ENCODE measurements at regions not wholly inside any gene's neighbourhood (a gene's known extent, or its start where the extent isn't known, plus 50 kb on each side); places are given as distances from the start of the nearest gene placed in this dataset.

DNA sequence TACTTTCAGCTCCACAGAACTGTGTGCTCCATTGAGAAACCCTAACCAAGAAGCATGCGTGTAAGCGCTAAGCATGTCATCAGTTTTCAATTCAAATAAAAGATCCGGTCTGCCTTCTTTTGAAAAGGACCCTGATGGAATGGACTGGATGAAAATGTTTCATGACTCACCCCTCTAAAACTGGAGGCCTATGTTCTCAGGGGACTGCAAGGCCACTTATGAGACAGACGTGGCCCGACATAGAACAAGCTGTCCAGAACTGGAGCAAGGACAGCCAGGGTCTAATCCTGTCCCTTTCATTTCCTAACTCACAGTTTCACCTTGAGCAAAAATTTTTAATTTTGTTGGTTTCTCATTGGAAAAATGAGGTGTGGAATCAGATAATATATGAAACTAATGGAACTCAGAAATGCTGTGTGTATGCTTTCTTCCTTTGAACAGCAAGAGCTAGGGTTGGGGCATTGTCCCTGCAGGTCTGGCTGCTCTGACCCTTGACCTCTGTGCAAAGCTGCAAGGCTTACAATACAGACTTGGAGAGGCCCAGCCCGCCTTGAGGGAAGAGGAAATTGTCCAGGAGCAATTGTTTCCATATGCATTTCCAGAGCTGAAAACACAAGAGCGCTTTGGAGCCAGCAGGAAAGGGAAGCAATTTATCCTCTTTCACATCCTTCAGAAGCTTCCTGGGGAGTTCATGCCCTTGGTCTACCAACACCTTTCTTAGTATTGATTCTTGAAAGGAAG lies 553.4 kb upstream of the KLF12 start:
- Mint-ChIP-seq H3K36me3 (peaks cover 16% of the 10 kb centered on the region), H3K4me1 (ENCODE audit: low read depth) (no peaks in the 10 kb centered on the region), H3K27ac (no peak overlapping the region), H3K27me3 (peaks cover 2% of the 10 kb centered on the region), H3K9me3 (ENCODE audit: low read depth) (peaks cover 14% of the 10 kb centered on the region), H3K4me3 (no peak overlapping the region)

DNA sequence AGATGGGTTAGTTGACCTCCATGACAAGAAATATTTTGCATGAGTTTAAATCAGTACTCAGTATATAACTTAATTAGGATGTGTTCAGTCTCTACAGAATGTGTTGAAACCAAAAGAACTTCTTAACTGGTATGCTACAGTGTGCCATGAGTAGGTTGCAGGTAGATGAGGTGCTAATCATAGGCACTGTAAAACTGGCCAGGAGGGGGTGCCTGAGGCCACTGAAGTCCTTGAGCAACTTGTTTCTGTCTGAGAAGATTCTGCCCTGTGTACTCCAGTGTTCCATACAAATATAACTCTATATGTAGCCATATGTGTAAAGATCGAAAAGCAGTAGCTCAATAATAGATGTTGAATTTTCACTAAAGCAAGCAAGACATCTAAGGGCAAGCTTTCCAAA lies 549.2 kb upstream of the KLF12 start:
- Mint-ChIP-seq H3K36me3 (peaks cover 16% of the 10 kb centered on the region), H3K9me3 (ENCODE audit: low read depth) (peaks cover 14% of the 10 kb centered on the region), H3K4me1 (ENCODE audit: low read depth) (no peaks in the 10 kb centered on the region), H3K27me3 (peaks cover 2% of the 10 kb centered on the region), H3K4me3 (no peak overlapping the region), H3K27ac (no peak overlapping the region)

DNA sequence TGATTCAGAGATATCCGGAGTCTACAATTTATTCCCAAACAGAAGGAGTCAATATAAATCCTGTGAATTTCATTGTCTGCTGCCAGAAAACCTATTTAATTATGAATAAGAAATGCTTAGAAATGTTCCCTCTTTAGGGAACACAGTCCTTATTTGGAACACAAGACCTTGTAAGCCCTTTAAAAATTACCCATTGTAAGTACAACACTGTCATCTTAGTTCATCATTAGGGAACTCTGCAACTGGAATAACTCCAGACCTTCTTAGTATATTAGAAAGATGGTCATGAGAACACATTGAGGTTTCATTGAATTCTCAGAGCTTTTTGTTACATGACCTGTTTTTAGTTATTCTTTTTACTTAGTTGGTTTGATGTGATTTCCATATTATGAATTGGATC lies 548.5 kb upstream of the KLF12 start:
- Mint-ChIP-seq H3K27me3 (peaks cover 2% of the 10 kb centered on the region), H3K36me3 (peaks cover 16% of the 10 kb centered on the region), H3K4me1 (ENCODE audit: low read depth) (no peaks in the 10 kb centered on the region)

GRCh38 chr13:74681891-74682290 lies 547.7 kb upstream of the KLF12 start:
- H3K9me3 Mint-ChIP-seq (ENCODE audit: low read depth) = peaks cover 14% of the 10 kb centered on the region
- no peaks in the 10 kb centered on the region for H3K4me1 Mint-ChIP-seq (ENCODE audit: low read depth)
- no peak overlapping the region for H3K27ac Mint-ChIP-seq
- peaks cover 2% of the 10 kb centered on the region for H3K27me3 Mint-ChIP-seq
- H3K36me3 Mint-ChIP-seq = peaks cover 16% of the 10 kb centered on the region
- no peak overlapping the region for H3K4me3 Mint-ChIP-seq

More for the DNA sequence above, 548.5 kb upstream of the KLF12 start:
- H3K9me3 Mint-ChIP-seq (ENCODE audit: low read depth) = peaks cover 14% of the 10 kb centered on the region
- no peak overlapping the region for H3K27ac Mint-ChIP-seq
- no peak overlapping the region for H3K4me3 Mint-ChIP-seq

GRCh38 chr13:74678308-74678965 lies 544.2 kb upstream of the KLF12 start:
- Mint-ChIP-seq H3K4me3 (no peak overlapping the region), H3K4me1 (ENCODE audit: low read depth) (no peaks in the 10 kb centered on the region), H3K36me3 (no peaks in the 10 kb centered on the region), H3K9me3 (ENCODE audit: low read depth) (no peaks in the 10 kb centered on the region), H3K27ac (no peak overlapping the region), H3K27me3 (no peaks in the 10 kb centered on the region)

GRCh38 chr13:74675972-74676371 lies 541.8 kb upstream of the KLF12 start:
- Mint-ChIP-seq H3K36me3 (no peaks in the 10 kb centered on the region), H3K9me3 (ENCODE audit: low read depth) (no peaks in the 10 kb centered on the region), H3K27me3 (no peaks in the 10 kb centered on the region), H3K4me3 (no peak overlapping the region), H3K27ac (no peak overlapping the region), H3K4me1 (ENCODE audit: low read depth) (no peaks in the 10 kb centered on the region)

DNA sequence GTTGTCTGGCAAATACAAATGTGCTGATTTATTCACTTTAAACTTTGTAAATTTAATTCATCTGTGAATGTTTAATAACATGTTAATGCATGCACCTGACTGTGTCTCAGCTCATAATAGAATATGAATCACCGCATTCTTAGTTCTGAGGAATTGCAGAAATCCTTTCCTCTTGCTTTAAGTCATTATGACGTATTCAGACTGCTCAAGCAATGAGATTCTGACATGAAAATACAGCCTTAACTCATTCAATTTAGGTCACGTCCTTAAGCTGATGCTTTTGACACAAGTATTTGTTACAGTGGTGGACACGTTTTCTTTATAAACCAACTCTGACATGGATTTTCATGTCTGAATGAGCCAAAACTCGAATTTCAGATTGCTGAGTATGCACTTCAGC lies 541.0 kb upstream of the KLF12 start:
- H3K27ac Mint-ChIP-seq = no peak overlapping the region
- H3K27me3 Mint-ChIP-seq = no peaks in the 10 kb centered on the region

GRCh38 chr13:74674720-74675119 lies 540.5 kb upstream of the KLF12 start:
- H3K4me3 Mint-ChIP-seq = no peak overlapping the region
- H3K36me3 Mint-ChIP-seq = no peaks in the 10 kb centered on the region
- H3K4me1 Mint-ChIP-seq (ENCODE audit: low read depth) = no peaks in the 10 kb centered on the region
- H3K27me3 Mint-ChIP-seq = no peaks in the 10 kb centered on the region
- H3K27ac Mint-ChIP-seq = no peak overlapping the region
- no peaks in the 10 kb centered on the region for H3K9me3 Mint-ChIP-seq (ENCODE audit: low read depth)

More for the DNA sequence above, 541.0 kb upstream of the KLF12 start:
- Mint-ChIP-seq H3K36me3 (no peaks in the 10 kb centered on the region), H3K9me3 (ENCODE audit: low read depth) (no peaks in the 10 kb centered on the region), H3K4me1 (ENCODE audit: low read depth) (no peaks in the 10 kb centered on the region), H3K4me3 (no peak overlapping the region)

GRCh38 chr13:74669149-74669548 lies 534.9 kb upstream of the KLF12 start:
- no peaks in the 10 kb centered on the region for H3K36me3 Mint-ChIP-seq
- peaks cover 2% of the 10 kb centered on the region for H3K27me3 Mint-ChIP-seq
- no peaks in the 10 kb centered on the region for H3K9me3 Mint-ChIP-seq (ENCODE audit: low read depth)
- no peak overlapping the region for H3K4me3 Mint-ChIP-seq
- no peak overlapping the region for H3K27ac Mint-ChIP-seq
- no peaks in the 10 kb centered on the region for H3K4me1 Mint-ChIP-seq (ENCODE audit: low read depth)

- no peak overlapping the region for H3K27ac Mint-ChIP-seq
- no peaks in the 10 kb centered on the region for H3K4me1 Mint-ChIP-seq (ENCODE audit: low read depth)
- no peak overlapping the region for H3K4me3 Mint-ChIP-seq
- H3K9me3 Mint-ChIP-seq (ENCODE audit: low read depth) = no peaks in the 10 kb centered on the region
- peaks cover 2% of the 10 kb centered on the region for H3K27me3 Mint-ChIP-seq
- H3K36me3 Mint-ChIP-seq = no peaks in the 10 kb centered on the region
These were observed 533.5 kb upstream of the KLF12 start for GRCh38 chr13:74667656-74668203.

- H3K27me3 Mint-ChIP-seq = no peaks in the 10 kb centered on the region
- H3K36me3 Mint-ChIP-seq = no peaks in the 10 kb centered on the region
- no peak overlapping the region for H3K4me3 Mint-ChIP-seq
- H3K27ac Mint-ChIP-seq = no peak overlapping the region
- H3K9me3 Mint-ChIP-seq (ENCODE audit: low read depth) = no peaks in the 10 kb centered on the region
- H3K4me1 Mint-ChIP-seq (ENCODE audit: low read depth) = no peaks in the 10 kb centered on the region
These were observed 528.7 kb upstream of the KLF12 start for GRCh38 chr13:74662905-74663304.

DNA sequence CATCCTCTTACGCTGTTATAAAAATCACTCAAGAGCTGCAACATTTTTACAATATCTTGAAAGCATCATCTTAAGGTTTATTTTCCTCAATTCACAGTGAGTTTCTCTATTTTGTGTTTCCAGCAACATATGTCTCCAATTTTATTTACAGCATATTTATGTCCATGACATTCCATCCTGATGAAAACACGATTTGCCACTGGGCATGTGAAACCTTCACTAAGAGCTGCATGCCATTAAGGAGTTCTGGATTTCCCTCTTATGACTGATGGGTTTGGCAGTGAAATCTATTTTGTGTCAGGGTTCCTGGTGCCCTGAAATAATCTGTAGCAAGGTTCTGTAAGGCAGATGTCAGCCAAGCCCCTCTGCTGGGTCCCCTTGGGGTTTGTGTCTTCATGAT lies 527.6 kb upstream of the KLF12 start:
- H3K36me3 Mint-ChIP-seq = no peaks in the 10 kb centered on the region
- H3K9me3 Mint-ChIP-seq (ENCODE audit: low read depth) = peaks cover 7% of the 10 kb centered on the region
- H3K4me1 Mint-ChIP-seq (ENCODE audit: low read depth) = no peaks in the 10 kb centered on the region
- H3K27me3 Mint-ChIP-seq = no peaks in the 10 kb centered on the region
- no peak overlapping the region for H3K4me3 Mint-ChIP-seq
- no peak overlapping the region for H3K27ac Mint-ChIP-seq

GRCh38 chr13:74657765-74658164 lies 523.6 kb upstream of the KLF12 start:
- no peak overlapping the region for H3K27ac Mint-ChIP-seq
- H3K9me3 Mint-ChIP-seq (ENCODE audit: low read depth) = peaks cover 11% of the 10 kb centered on the region
- peaks cover 3% of the 10 kb centered on the region for H3K27me3 Mint-ChIP-seq
- H3K4me1 Mint-ChIP-seq (ENCODE audit: low read depth) = no peaks in the 10 kb centered on the region
- H3K36me3 Mint-ChIP-seq = no peaks in the 10 kb centered on the region
- no peak overlapping the region for H3K4me3 Mint-ChIP-seq

DNA sequence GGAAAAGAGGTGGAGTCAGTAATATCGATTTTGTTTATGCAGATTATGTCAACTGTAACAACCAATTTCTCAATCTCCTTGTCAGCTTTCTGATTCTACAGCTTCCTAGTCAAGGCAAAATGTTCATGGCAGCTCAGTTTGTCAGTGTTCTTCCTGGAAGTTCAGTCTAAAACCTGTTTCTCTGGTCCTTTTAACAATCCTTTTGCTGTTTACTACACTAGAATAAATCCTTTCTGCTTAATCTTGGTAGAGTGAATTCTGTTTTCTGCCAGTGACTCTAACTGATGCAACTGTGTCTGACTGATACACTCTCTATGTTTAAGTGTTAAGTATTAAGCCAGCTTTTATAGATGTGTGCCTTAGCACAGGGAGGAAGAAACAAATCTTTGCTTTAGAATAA lies 516.9 kb upstream of the KLF12 start:
- no peak overlapping the region for H3K4me3 Mint-ChIP-seq
- peaks cover 1% of the 10 kb centered on the region for H3K9me3 Mint-ChIP-seq (ENCODE audit: low read depth)
- peaks cover 3% of the 10 kb centered on the region for H3K27me3 Mint-ChIP-seq
- no peaks in the 10 kb centered on the region for H3K4me1 Mint-ChIP-seq (ENCODE audit: low read depth)
- H3K36me3 Mint-ChIP-seq = no peaks in the 10 kb centered on the region
- no peak overlapping the region for H3K27ac Mint-ChIP-seq

- peaks cover 7% of the 10 kb centered on the region for H3K9me3 Mint-ChIP-seq (ENCODE audit: low read depth)
- no peak overlapping the region for H3K4me3 Mint-ChIP-seq
- no peaks in the 10 kb centered on the region for H3K27me3 Mint-ChIP-seq
- H3K27ac Mint-ChIP-seq = no peak overlapping the region
- no peaks in the 10 kb centered on the region for H3K4me1 Mint-ChIP-seq (ENCODE audit: low read depth)
- no peaks in the 10 kb centered on the region for H3K36me3 Mint-ChIP-seq
These were observed 513.8 kb upstream of the KLF12 start for GRCh38 chr13:74647991-74648390.

All from activated naive CD8-positive, alpha-beta T cell (primary cell).